ENCODE measurements at regions not wholly inside any gene's neighbourhood (a gene's known extent, or its start where the extent isn't known, plus 50 kb on each side); places are given as distances from the start of the nearest gene placed in this dataset.

GRCh38 chr18:24659827-24660720, 199.6 kb downstream of the HRH4 start:
- H3K27ac ChIP-seq: no peak overlapping the region
- TF ChIP-seq ZFX (IDR thresholded peaks at IDR 0.05) (no peak), CTCF (conservative IDR thresholded peaks at IDR 0.05) (no peak)

GRCh38 chr18:24660956-24661355, 200.5 kb downstream of the HRH4 start:
- TF ChIP-seq ZFX (IDR thresholded peaks at IDR 0.05) (no peak), CTCF (conservative IDR thresholded peaks at IDR 0.05) (no peak)

GRCh38 chr18:24662412-24662821, 202.0 kb downstream of the HRH4 start:
- no peak for TF ChIP-seq CTCF (conservative IDR thresholded peaks at IDR 0.05)
- TF ChIP-seq ZFX (IDR thresholded peaks at IDR 0.05): no peak
- H3K27ac ChIP-seq: no peak overlapping the region

More at GRCh38 chr18:24660956-24661355, 200.5 kb downstream of the HRH4 start:
- no peak overlapping the region for H3K27ac ChIP-seq

GRCh38 chr18:24663026-24663425, 202.6 kb downstream of the HRH4 start:
- no peak overlapping the region for H3K27ac ChIP-seq
- TF ChIP-seq ZFX (IDR thresholded peaks at IDR 0.05) (no peak), CTCF (conservative IDR thresholded peaks at IDR 0.05) (no peak)

GRCh38 chr18:24669015-24669414, 208.6 kb downstream of the HRH4 start:
- H3K27ac ChIP-seq: no peak overlapping the region
- TF ChIP-seq ZFX (IDR thresholded peaks at IDR 0.05) (no peak), CTCF (conservative IDR thresholded peaks at IDR 0.05) (no peak)

- TF ChIP-seq ZFX (IDR thresholded peaks at IDR 0.05) (no peak), CTCF (conservative IDR thresholded peaks at IDR 0.05) (no peak)
- no peak overlapping the region for H3K27ac ChIP-seq
These were observed 209.1 kb downstream of the HRH4 start for GRCh38 chr18:24669502-24669901.

- TF ChIP-seq CTCF (conservative IDR thresholded peaks at IDR 0.05) (0 out of 2 replicates have a peak, but pooled peaks have one; percentile 8), ZFX (IDR thresholded peaks at IDR 0.05) (no peak)
- H3K27ac ChIP-seq: no peak overlapping the region
These were observed 211.9 kb downstream of the HRH4 start for GRCh38 chr18:24672165-24672941.
